ENCODE measurements at regions not wholly inside any gene's neighbourhood (a gene's known extent, or its start where the extent isn't known, plus 50 kb on each side); places are given as distances from the start of the nearest gene placed in this dataset.

DNA sequence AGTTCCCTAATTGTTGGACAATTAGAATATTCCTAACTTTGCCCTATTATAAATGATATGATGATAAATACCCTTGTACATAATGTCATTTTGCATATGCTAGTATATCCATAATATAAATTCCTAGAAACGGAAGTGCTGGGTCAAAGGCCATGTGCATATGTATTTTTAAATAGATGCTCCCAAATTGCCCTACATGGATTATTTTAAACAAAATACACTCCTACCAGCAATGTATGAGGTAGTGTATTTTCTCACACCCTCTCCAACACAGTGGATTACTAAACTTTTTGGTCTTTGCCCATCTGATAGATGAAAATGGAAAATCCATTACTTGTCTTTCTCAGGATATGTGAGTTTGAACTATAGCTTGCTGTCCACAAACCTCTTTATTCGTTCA is 385.1 kb upstream of the JARID2 start:
- TF ChIP-seq, protein P1, sequence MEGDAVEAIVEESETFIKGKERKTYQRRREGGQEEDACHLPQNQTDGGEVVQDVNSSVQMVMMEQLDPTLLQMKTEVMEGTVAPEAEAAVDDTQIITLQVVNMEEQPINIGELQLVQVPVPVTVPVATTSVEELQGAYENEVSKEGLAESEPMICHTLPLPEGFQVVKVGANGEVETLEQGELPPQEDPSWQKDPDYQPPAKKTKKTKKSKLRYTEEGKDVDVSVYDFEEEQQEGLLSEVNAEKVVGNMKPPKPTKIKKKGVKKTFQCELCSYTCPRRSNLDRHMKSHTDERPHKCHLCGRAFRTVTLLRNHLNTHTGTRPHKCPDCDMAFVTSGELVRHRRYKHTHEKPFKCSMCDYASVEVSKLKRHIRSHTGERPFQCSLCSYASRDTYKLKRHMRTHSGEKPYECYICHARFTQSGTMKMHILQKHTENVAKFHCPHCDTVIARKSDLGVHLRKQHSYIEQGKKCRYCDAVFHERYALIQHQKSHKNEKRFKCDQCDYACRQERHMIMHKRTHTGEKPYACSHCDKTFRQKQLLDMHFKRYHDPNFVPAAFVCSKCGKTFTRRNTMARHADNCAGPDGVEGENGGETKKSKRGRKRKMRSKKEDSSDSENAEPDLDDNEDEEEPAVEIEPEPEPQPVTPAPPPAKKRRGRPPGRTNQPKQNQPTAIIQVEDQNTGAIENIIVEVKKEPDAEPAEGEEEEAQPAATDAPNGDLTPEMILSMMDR (IDR thresholded peaks at IDR 0.05), result no peak
- H3K27ac ChIP-seq, result no peak overlapping the region
- H3K36me3 ChIP-seq, result no peaks in the 10 kb centered on the region
- H3K27me3 ChIP-seq, result no peaks in the 10 kb centered on the region
- no peak overlapping the region for H3K4me3 ChIP-seq
- no peaks in the 10 kb centered on the region for H3K4me1 ChIP-seq
- intact Hi-C loops (cut with DNase I), result no loop called here
- H3K9me3 ChIP-seq, result no peaks in the 10 kb centered on the region
- no peak for DNase-seq (ENCODE audit: low spot score in 2 of 2)

DNA sequence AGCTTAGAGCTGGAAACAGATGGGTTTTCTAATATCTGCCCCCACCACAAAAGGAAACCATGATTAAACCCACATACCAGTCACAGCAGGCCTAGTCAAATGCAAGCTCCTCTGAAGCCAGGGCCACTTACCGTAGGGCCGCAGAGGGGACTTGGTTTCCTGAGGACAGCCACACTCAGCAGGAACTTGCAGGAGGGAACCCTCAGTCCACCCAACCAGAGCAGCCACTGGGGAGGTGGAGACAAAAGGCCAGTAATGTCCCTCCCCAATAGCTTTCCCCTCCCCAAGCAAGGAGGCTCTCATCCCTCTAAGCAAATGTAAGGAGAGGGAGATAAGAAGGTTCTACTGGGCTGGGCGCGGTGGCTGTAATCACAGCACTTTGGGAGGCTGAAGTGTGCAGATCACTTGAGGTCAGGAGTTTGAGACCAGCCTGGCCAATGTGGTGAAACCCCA is 384.4 kb upstream of the JARID2 start:
- TF ChIP-seq, protein P1 (IDR thresholded peaks at IDR 0.05), result no peak
- intact Hi-C loops (cut with DNase I), result no loop called here

DNA sequence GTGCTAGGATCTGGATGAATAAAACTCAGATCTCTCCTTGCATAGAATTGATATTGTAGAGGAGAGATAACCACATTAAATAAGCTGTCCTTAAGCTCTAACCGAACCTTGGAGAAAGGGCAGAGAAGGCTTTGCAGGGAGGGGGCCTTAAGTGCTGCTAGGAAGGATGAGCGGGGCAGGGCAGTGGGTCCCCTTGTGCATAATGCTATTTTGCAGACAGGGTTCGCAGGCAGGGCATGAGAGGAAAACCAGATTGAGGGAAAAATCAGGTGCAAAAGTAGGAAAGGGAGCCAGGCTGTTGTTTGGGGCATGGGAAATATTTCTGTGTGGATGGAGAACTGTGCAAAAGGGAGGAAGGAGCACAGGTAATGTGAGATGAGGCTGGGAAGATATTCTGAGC is 383.0 kb upstream of the JARID2 start:
- no peak for DNase-seq (ENCODE audit: low spot score in 2 of 2)
- no peak overlapping the region for H3K4me3 ChIP-seq
- no peaks in the 10 kb centered on the region for H3K9me3 ChIP-seq
- H3K36me3 ChIP-seq, result no peaks in the 10 kb centered on the region
- intact Hi-C loops (cut with DNase I), result no loop called here
- H3K27me3 ChIP-seq, result no peaks in the 10 kb centered on the region
- H3K4me1 ChIP-seq, result no peaks in the 10 kb centered on the region
- TF ChIP-seq, protein P1 (IDR thresholded peaks at IDR 0.05), result no peak
- H3K27ac ChIP-seq, result no peak overlapping the region

More for the DNA sequence above, 384.4 kb upstream of the JARID2 start:
- DNase-seq (ENCODE audit: low spot score in 2 of 2), result no peak
- H3K27me3 ChIP-seq, result no peaks in the 10 kb centered on the region
- H3K36me3 ChIP-seq, result no peaks in the 10 kb centered on the region
- no peak overlapping the region for H3K4me3 ChIP-seq
- no peaks in the 10 kb centered on the region for H3K4me1 ChIP-seq
- H3K9me3 ChIP-seq, result no peaks in the 10 kb centered on the region
- no peak overlapping the region for H3K27ac ChIP-seq

DNA sequence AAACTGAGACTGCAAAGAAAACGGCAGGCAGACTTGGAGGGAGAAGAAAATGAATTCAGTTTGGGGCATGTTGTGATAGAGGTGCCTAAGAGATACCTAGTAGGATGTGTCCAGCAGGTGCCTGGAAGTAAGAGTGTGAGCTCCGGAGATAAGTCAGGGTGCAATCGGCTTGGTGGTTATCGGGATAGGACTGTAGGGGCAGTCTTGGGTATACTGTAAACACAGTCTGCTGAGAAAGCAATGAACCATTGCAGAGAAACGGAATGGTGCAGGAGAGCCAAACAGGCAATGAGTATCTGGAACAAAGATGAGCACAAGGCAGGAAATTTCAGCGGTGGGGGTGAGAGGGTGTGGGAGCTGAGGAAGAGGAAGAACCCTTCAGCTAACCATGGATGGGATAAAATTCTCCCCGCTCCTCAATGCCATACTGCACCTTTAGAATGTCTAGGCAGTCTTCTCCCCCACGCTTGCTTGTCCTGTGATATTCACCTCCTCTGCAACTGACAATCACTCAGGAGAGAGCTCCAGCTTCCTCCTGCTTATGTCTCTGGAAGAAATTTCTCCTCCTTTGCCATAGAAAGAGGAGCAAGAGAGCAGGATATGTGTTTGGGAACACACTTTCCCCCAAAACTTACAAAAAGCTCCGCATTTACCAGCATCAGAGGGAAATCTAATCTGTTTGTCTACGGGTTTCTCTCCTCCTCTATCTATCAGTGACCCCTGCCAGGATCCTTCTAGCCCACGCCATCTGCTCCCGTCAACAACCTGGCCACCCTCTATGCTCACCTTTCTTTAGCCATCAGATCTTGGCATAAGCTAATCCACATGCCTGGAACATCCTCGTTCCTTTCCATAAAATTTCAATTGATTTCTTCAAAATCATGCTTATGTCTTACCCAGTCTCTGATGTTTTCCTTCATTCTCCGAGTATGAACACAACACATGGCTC is 381.7 kb upstream of the JARID2 start:
- DNase-seq (ENCODE audit: low spot score in 2 of 2), result no peak
- Histone ChIP-seq H3K36me3 (no peaks in the 10 kb centered on the region), H3K27ac (no peak overlapping the region), H3K27me3 (no peaks in the 10 kb centered on the region), H3K4me3 (no peak overlapping the region), H3K9me3 (no peaks in the 10 kb centered on the region), H3K4me1 (no peaks in the 10 kb centered on the region)
- TF ChIP-seq, protein P1 (IDR thresholded peaks at IDR 0.05), result no peak
- intact Hi-C loops (cut with DNase I), result no loop called here

DNA sequence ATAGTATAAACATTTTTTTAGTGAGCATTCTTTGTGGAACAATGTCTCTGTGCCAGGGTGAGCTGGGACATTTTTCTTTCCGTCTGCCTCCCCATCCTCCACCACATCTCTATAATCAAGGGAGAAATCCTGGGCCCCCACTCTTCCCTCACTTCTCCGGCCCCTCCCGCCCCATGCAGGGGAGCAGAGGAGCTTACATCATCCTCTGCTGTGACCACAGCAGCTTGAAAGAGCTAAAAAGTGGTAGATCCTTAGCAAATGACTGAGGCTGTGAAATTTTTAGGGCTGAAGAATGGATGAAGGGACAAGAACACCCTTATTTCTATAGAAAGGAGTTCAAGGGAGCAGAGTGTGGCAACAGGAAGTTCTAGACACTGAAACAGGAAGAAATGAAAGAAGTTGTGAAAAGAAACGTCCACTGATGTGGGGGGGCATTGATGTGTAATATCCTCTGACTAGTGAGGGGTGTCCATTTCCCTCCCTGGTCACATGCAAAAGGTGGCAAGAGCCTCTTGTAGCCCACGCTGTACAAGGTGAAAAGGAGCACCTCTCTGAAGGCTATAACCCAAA is 380.3 kb upstream of the JARID2 start:
- TF ChIP-seq, protein P1 (IDR thresholded peaks at IDR 0.05), result no peak
- Histone ChIP-seq H3K36me3 (no peaks in the 10 kb centered on the region), H3K4me3 (no peak overlapping the region), H3K4me1 (no peaks in the 10 kb centered on the region), H3K27ac (no peak overlapping the region), H3K27me3 (no peaks in the 10 kb centered on the region), H3K9me3 (no peaks in the 10 kb centered on the region)
- DNase-seq (ENCODE audit: low spot score in 2 of 2), result no peak
- intact Hi-C loops (cut with DNase I), result no loop called here
